Neural progenitor cell (in vitro differentiated cells): ENCODE measurements at regions not wholly inside any gene's neighbourhood (a gene's known extent, or its start where the extent isn't known, plus 50 kb on each side); places are given as distances from the start of the nearest gene placed in this dataset.

Source experiments
- DNase-seq: peaks from one replicate; pipeline ENCODE4 v3.0.0-alpha.2; 2016; ENCODE audit warnings: low spot score
- H2AFZ ChIP-seq: fragments of 200-600 bp; sonication (generic); replicated peaks from 2 replicates; pipeline ENCODE4 v1.6.1; 2016; ENCODE audit warnings: antibody characterized with exemption
- H3F3A ChIP-seq: fragments of 200-600 bp; sonication (generic); 2 replicates; pipeline ENCODE4 v1.6.1; 2016; ENCODE audit warnings: antibody characterized with exemption, low read depth
- H3K27ac ChIP-seq: fragments of 200-600 bp; sonication (generic); 2 replicates; pipeline ENCODE4 v1.5.1; 2016; ENCODE audit warnings: mild to moderate bottlenecking
- H3K27me3 ChIP-seq: fragments of 200-600 bp; sonication (generic); 2 replicates; pipeline ENCODE4 v1.6.1; 2016; ENCODE audit warnings: mild to moderate bottlenecking, moderate library complexity
- H3K36me3 ChIP-seq: fragments of 200-600 bp; sonication (generic); 2 replicates; pipeline ENCODE4 v1.5.1; 2016
- H3K4me1 ChIP-seq: fragments of 200-600 bp; sonication (generic); 2 replicates; pipeline ENCODE4 v1.6.1; 2016; ENCODE audit warnings: mixed run types
- H3K4me2 ChIP-seq: fragments of 200-600 bp; sonication (generic); 2 replicates; pipeline ENCODE4 v1.6.1; 2016
- H3K4me3 ChIP-seq: fragments of 200-600 bp; sonication (generic); 2 replicates; pipeline ENCODE4 v1.5.1; 2016
- H3K79me2 ChIP-seq: fragments of 200-600 bp; sonication (generic); 2 replicates; pipeline ENCODE4 v1.6.1; 2016; ENCODE audit warnings: low read depth
- H3K9ac ChIP-seq: fragments of 200-600 bp; sonication (generic); 2 replicates; pipeline ENCODE4 v1.6.1; 2016
- H3K9me3 ChIP-seq: fragments of 200-600 bp; sonication (generic); 2 replicates; pipeline ENCODE4 v1.5.1; 2016; ENCODE audit warnings: low read depth
- H4K20me1 ChIP-seq: fragments of 200-600 bp; sonication (generic); 2 replicates; pipeline ENCODE4 v1.6.1; 2016; ENCODE audit warnings: low read depth
- H3K27ac Mint-ChIP-seq: 3 replicates; pipeline ENCODE4 v1.8.0; 2021; ENCODE audit warnings: mixed read lengths
- H3K27me3 Mint-ChIP-seq: 2 replicates; pipeline ENCODE4 v1.8.0; 2022; ENCODE audit warnings: low read depth, mild to moderate bottlenecking, inconsistent platforms, moderate library complexity, mixed read lengths; ENCODE audit not compliant: insufficient read depth
- H3K36me3 Mint-ChIP-seq: 3 replicates; pipeline ENCODE4 v1.8.0; 2021; ENCODE audit warnings: mixed read lengths
- H3K4me1 Mint-ChIP-seq: 3 replicates; pipeline ENCODE4 v1.8.0; 2021; ENCODE audit warnings: mixed read lengths
- H3K4me3 Mint-ChIP-seq: 3 replicates; pipeline ENCODE4 v1.8.0; 2021; ENCODE audit warnings: mild to moderate bottlenecking, moderate library complexity, mixed read lengths
- H3K9me3 Mint-ChIP-seq: 3 replicates; pipeline ENCODE4 v1.8.0; 2020; ENCODE audit warnings: mixed read lengths
- CTCF ChIP-seq: fragments of 200-600 bp; sonication (generic); IDR thresholded peaks from 2 replicates; pipeline ENCODE4 v1.5.1; 2017; ENCODE audit warnings: antibody characterized with exemption, mild to moderate bottlenecking
- EZH2 ChIP-seq: fragments of 200-600 bp; sonication (generic); IDR thresholded peaks from 2 replicates; pipeline ENCODE4 v1.6.1; 2017; ENCODE audit warnings: antibody characterized with exemption, mild to moderate bottlenecking, moderate library complexity
- EZH2phosphoT487 ChIP-seq: fragments of 200-600 bp; sonication (generic); IDR thresholded peaks from 2 replicates; pipeline ENCODE4 v1.6.1; 2017; ENCODE audit warnings: antibody characterized with exemption

- no peak for DNase-seq
- H3K27me3 ChIP-seq = no peaks in the 10 kb centered on the region
- TF ChIP-seq EZH2phosphoT487 (no peak), EZH2 (no peak)
- no peaks in the 10 kb centered on the region for H3K36me3 ChIP-seq
- no peaks in the 10 kb centered on the region for H3K79me2 ChIP-seq
- Mint-ChIP-seq H3K27me3 (peaks cover 11% of the 10 kb centered on the region), H3K27ac (peak overlapping the region; percentile 21), H3K36me3 (no peaks in the 10 kb centered on the region), H3K9me3 (peaks cover 3% of the 10 kb centered on the region), H3K4me3 (no peak overlapping the region), H3K4me1 (peaks cover 51% of the 10 kb centered on the region)
- H3F3A ChIP-seq = no peaks in the 10 kb centered on the region
- H3K9ac ChIP-seq = no peak overlapping the region
- no peak overlapping the region for H2AFZ ChIP-seq
- H3K4me1 ChIP-seq = peaks cover 20% of the 10 kb centered on the region
- H3K9me3 ChIP-seq = no peaks in the 10 kb centered on the region
- H4K20me1 ChIP-seq = no peaks in the 10 kb centered on the region
- no peak overlapping the region for H3K4me2 ChIP-seq
- no peak overlapping the region for H3K27ac ChIP-seq
- no peak overlapping the region for H3K4me3 ChIP-seq
Measured at GRCh38 chr10:78752221-78752620, 316.5 kb upstream of the ZMIZ1 start.

- H3K4me1 ChIP-seq = peaks cover 20% of the 10 kb centered on the region
- no peak for TF ChIP-seq EZH2
- no peak for TF ChIP-seq CTCF
- TF ChIP-seq EZH2phosphoT487 = no peak
Measured at GRCh38 chr10:78752708-78753107, 316.1 kb upstream of the ZMIZ1 start.

GRCh38 chr10:78754269-78755062 lies 314.3 kb upstream of the ZMIZ1 start:
- no peaks in the 10 kb centered on the region for H3F3A ChIP-seq
- peak overlapping the region; percentile 47 for H3K27ac Mint-ChIP-seq
- H2AFZ ChIP-seq = no peak overlapping the region
- H3K4me1 ChIP-seq = peaks cover 20% of the 10 kb centered on the region
- H4K20me1 ChIP-seq = no peaks in the 10 kb centered on the region
- no peak overlapping the region for H3K4me2 ChIP-seq
- no peaks in the 10 kb centered on the region for H3K36me3 ChIP-seq
- no peaks in the 10 kb centered on the region for H3K9me3 ChIP-seq
- H3K4me3 ChIP-seq = no peak overlapping the region
- no peaks in the 10 kb centered on the region for H3K27me3 ChIP-seq
- no peaks in the 10 kb centered on the region for H3K9me3 Mint-ChIP-seq
- no peaks in the 10 kb centered on the region for H3K79me2 ChIP-seq
- H3K36me3 Mint-ChIP-seq = no peaks in the 10 kb centered on the region
- H3K4me3 Mint-ChIP-seq = peak overlapping the region; percentile 61
- DNase-seq = peak; percentile 37
- H3K27me3 Mint-ChIP-seq = peaks cover 15% of the 10 kb centered on the region
- H3K9ac ChIP-seq = no peak overlapping the region
- H3K27ac ChIP-seq = no peak overlapping the region
- TF ChIP-seq EZH2 (no peak), CTCF (no peak)
- peaks cover 48% of the 10 kb centered on the region for H3K4me1 Mint-ChIP-seq

More at GRCh38 chr10:78752708-78753107, 316.1 kb upstream of the ZMIZ1 start:
- Histone ChIP-seq H3K9me3 (no peaks in the 10 kb centered on the region), H3K36me3 (no peaks in the 10 kb centered on the region), H3K9ac (no peak overlapping the region), H3K4me2 (no peak overlapping the region), H2AFZ (no peak overlapping the region), H3K27ac (no peak overlapping the region), H3K27me3 (no peaks in the 10 kb centered on the region), H3K4me3 (no peak overlapping the region), H3K79me2 (no peaks in the 10 kb centered on the region), H4K20me1 (no peaks in the 10 kb centered on the region), H3F3A (no peaks in the 10 kb centered on the region)
- peak overlapping the region; percentile 21 for H3K27ac Mint-ChIP-seq
- DNase-seq = no peak
- H3K27me3 Mint-ChIP-seq = peaks cover 11% of the 10 kb centered on the region
- peaks cover 3% of the 10 kb centered on the region for H3K9me3 Mint-ChIP-seq
- H3K4me1 Mint-ChIP-seq = peaks cover 51% of the 10 kb centered on the region
- H3K4me3 Mint-ChIP-seq = no peak overlapping the region
- no peaks in the 10 kb centered on the region for H3K36me3 Mint-ChIP-seq

- Histone ChIP-seq H3K4me3 (no peak overlapping the region), H3F3A (no peaks in the 10 kb centered on the region), H2AFZ (peak overlapping the region; percentile 22), H3K27me3 (no peaks in the 10 kb centered on the region), H4K20me1 (no peaks in the 10 kb centered on the region), H3K4me2 (peak overlapping the region; percentile 11), H3K9me3 (no peaks in the 10 kb centered on the region), H3K27ac (no peak overlapping the region), H3K9ac (no peak overlapping the region), H3K36me3 (no peaks in the 10 kb centered on the region), H3K4me1 (peaks cover 20% of the 10 kb centered on the region), H3K79me2 (no peaks in the 10 kb centered on the region)
- H3K4me3 Mint-ChIP-seq = no peak overlapping the region
- no peak for TF ChIP-seq CTCF
- no peak for TF ChIP-seq EZH2
- TF ChIP-seq EZH2phosphoT487 = no peak
- H3K9me3 Mint-ChIP-seq = no peaks in the 10 kb centered on the region
- H3K4me1 Mint-ChIP-seq = peaks cover 49% of the 10 kb centered on the region
- H3K27me3 Mint-ChIP-seq = peaks cover 15% of the 10 kb centered on the region
- DNase-seq = peak; percentile 38
- no peaks in the 10 kb centered on the region for H3K36me3 Mint-ChIP-seq
- H3K27ac Mint-ChIP-seq = peak overlapping the region; percentile 65
Measured at GRCh38 chr10:78755063-78755701, 313.6 kb upstream of the ZMIZ1 start.
